ENCODE measurements at regions not wholly inside any gene's neighbourhood (a gene's known extent, or its start where the extent isn't known, plus 50 kb on each side); places are given as distances from the start of the nearest gene placed in this dataset.

- intact Hi-C loops (cut with DNase I): no loop called here
- DNase-seq (no peak), ATAC-seq (ENCODE audit: poor library complexity) (no peak)
Measured at GRCh38 chr6:43948527-43949485, 178.4 kb downstream of the MRPL14 start.

DNA sequence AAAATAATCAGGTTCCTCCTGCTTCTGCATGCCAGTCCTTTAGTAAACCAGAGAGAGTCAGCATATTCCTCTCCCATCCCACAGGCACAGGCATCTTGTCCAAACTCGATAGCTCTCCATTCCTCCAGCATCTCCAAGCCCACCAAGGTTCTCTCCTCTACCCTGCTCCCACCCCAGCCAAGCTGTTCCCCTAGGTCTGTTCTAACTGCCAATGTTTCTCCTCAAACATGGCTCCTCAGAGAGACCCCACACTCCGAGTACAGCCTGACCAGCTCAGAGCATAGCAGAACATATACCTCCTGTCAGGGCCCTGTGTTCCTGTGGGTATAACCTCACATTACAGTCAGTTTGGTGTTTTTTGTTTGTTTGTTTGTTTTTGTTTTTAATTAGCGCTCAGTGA, 177.8 kb downstream of the VEGFA start:
- ATAC-seq (ENCODE audit: poor library complexity) (no peak), DNase-seq (no peak)
- intact Hi-C loops (cut with DNase I): no loop called here

DNA sequence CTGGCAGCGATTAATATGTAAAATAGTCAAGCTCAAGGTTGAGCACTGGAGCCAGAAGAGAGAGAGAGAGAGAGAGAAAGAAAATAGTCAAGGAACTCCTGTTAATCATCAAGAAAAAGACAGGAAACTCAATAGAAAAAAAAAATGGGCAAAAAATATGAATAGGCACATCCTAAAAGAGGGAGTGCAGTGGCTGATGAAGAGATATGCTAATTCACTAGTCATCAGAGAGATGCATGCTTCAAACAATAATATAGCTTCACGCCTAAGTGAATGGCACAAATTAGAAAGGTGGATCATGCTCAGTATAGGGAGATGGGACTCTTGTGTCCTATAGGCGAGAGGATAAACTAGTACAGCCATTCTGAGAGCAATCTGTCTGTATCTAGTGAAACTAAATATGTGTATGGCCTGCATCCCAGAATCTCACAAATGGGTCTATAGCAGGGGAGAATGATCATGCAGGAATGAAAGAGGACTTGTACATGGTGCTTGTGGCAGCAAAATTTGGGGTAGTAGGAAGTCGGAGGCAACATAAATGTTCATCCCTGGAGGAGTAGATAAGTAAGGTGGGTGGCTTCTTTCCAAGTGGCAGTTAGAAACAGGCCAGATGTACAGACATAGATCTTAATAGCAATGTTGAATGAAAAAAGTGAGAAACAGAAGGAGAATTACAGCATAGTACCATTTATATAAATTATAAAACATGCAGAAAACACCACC, 176.8 kb downstream of the VEGFA start:
- intact Hi-C loops (cut with DNase I): no loop called here
- no peak for DNase-seq
- no peak for ATAC-seq (ENCODE audit: poor library complexity)

- DNase-seq (no peak), ATAC-seq (ENCODE audit: poor library complexity) (no peak)
- intact Hi-C loops (cut with DNase I): no loop called here
Measured at GRCh38 chr6:43945768-43946080, 175.7 kb downstream of the VEGFA start.

- intact Hi-C loops (cut with DNase I): no loop called here
- DNase-seq (no peak), ATAC-seq (ENCODE audit: poor library complexity) (no peak)
Measured at GRCh38 chr6:43944908-43945767, 175.1 kb downstream of the VEGFA start.

DNA sequence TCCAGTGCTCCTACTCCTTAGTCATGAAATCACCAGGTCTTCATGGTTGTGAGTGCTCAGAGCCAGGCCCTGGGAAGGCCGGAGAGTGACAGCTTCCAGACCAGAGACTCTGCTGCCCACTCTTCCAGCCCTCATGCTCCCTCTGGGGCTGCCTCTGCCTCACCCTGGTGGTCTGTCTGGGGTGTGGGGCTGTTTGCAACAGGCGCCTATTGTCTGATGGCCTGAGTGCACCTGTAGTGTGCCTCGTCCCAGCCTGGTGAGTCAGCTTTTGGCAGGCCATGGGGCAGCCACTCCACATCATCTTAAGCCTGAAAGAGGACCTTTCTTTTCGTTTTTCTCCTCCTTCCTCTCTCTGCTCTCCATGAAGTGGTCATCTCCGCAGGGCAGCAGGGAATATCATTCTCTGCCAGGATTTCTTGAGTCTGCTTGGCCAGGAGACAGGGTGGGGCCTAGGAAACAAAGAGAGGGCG, 173.8 kb downstream of the VEGFA start:
- DNase-seq (no peak), ATAC-seq (ENCODE audit: poor library complexity) (no peak)
- intact Hi-C loops (cut with DNase I): no loop called here

GRCh38 chr6:43943099-43943766, 173.2 kb downstream of the VEGFA start:
- ATAC-seq (ENCODE audit: poor library complexity): no peak
- no peak for DNase-seq
- intact Hi-C loops (cut with DNase I): no loop called here

- DNase-seq: no peak
- intact Hi-C loops (cut with DNase I): no loop called here
- ATAC-seq (ENCODE audit: poor library complexity): no peak
Measured at GRCh38 chr6:43942616-43943015, 172.6 kb downstream of the VEGFA start.

GRCh38 chr6:43942011-43942442, 172.0 kb downstream of the VEGFA start:
- no peak for DNase-seq

DNA sequence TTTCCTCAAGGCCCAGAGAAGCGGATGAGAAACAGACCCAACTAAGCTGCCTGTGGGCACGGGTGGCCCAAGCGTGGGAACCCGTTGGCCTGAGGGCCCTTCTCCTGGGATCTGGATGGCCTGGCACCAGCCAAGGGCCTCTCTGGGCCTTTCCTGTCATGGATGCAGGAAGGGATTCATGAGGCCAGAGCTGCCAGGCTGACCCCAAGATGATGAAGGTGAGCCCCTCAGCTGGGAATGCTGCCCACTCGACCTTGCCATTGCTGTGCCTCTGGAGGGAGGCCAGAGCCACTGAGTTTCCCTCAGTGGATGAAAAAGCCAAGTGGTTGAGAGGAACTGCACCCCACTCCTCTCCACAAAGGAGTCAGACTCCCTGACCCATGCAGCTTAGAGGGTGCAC, 171.2 kb downstream of the VEGFA start:
- intact Hi-C loops (cut with DNase I): no loop called here
- ATAC-seq (ENCODE audit: poor library complexity) (no peak), DNase-seq (no peak)

More at GRCh38 chr6:43942011-43942442, 172.0 kb downstream of the VEGFA start:
- intact Hi-C loops (cut with DNase I): no loop called here
- ATAC-seq (ENCODE audit: poor library complexity): no peak

DNA sequence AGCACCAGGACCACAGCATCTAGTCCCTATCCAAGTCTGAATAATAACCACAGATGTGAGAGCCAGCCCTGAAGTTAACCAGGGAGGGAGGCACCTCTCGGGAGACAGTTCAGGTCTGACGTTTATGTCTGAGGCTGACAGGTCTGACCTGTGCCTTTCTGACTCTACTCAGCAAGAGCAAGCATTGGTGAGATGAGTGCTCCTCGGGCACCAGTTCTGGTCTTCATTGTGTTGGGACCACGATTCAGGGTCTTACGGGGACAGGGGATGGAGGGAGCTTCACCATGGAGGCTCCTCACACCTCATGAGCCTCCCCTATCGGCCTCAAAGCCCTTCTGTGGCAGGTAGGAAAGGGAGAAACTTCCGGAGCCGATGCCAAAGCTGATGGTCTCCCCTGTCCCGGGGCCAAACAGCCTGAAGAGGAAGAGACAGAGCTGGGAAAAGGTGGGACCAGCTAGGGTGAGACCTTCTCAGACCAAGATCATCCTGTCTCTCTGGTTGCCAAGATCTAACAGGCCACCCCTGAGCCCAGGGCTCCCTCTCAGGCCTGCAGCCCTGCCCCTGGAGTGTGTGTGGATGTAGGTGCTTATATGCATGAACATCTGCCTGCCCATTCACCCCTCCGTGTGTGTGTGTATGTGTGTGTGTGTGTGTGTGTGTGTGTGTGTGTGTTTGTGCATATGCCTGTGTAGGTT, 170.5 kb downstream of the VEGFA start:
- intact Hi-C loops (cut with DNase I): no loop called here
- DNase-seq: no peak
- ATAC-seq (ENCODE audit: poor library complexity): no peak

DNA sequence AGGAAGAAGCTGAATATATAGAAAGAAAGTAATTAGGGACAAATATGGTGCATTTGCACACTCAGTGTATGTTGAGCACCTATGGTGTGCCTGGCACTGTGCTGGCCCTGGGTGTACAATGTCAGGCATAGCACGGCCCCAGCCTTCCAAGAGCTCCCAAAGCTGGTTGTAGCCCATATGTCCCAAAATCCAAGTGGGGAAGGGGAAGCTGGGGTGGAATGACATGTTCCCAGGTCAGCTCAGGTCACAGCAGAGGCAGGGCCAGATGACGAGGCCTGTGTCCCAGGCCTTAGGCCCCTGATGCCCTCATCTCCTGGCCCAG, 170.0 kb downstream of the VEGFA start:
- ATAC-seq (ENCODE audit: poor library complexity) (no peak), DNase-seq (no peak)
- intact Hi-C loops (cut with DNase I): no loop called here

GRCh38 chr6:43939281-43940070, 169.5 kb downstream of the VEGFA start:
- DNase-seq (no peak), ATAC-seq (ENCODE audit: poor library complexity) (no peak)

DNA sequence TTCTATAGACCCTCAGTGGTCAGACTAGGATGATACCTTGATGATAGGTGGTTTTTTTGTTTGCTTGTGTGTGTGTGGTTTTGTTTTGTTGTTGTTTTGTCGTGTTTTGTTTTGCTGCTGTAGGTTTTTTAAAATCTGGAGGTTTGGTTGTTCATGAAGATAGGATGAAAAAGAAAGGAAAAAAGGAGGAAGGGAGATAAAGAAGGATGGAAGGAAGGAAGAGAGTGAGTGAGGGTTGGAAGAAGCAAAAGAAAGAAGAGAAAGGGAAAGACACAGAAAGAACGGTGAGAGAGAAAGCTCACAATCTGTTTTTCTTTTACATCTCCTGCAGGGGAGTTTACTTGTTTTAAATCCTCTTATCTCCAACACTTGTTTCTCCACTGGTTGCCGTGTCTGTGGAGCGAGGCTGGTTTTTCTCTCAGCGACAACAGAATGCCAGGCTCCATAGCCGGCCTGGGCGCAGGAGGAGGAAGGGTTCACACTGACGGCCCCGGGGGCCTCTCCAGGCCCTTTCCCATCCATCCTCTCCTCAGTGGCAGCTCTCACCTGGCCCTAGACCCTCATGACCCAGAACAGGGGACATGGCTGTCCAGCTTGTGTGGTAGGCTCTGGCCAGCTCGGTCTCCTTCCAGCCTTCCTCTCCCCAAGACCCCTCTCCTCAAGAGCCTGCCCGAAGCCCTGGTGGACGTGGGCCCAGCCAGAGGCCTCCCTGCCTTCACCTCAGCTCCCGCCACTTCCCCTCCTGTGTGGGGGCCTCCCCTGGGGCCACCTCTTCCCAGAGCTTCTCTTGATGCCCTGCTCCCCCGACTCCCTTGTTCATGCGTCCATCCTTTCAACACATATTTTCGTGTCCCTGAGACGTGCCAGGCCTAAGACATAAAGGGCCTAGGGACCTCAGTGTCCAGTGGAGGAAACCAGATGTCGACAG, 168.4 kb downstream of the VEGFA start:
- intact Hi-C loops (cut with DNase I): no loop called here
- no peak for DNase-seq
- no peak for ATAC-seq (ENCODE audit: poor library complexity)

More at GRCh38 chr6:43939281-43940070, 169.5 kb downstream of the VEGFA start:
- intact Hi-C loops (cut with DNase I): no loop called here

- DNase-seq (no peak), ATAC-seq (ENCODE audit: poor library complexity) (peak; percentile 21)
- intact Hi-C loops (cut with DNase I): no loop called here
Measured at GRCh38 chr6:43937236-43938177, 167.5 kb downstream of the VEGFA start.
